Vagina (tissue), 2 donors: ENCODE measurements at regions not wholly inside any gene's neighbourhood (a gene's known extent, or its start where the extent isn't known, plus 50 kb on each side); places are given as distances from the start of the nearest gene placed in this dataset.

Experiments
- CTCF ChIP-seq, 3 experiments: fragments of 450-650 bp in 2 of 3; fragments of 200-600 bp in 1 of 3; sonication (generic) in 1 of 3; IDR thresholded peaks; one replicate each; pipeline ENCODE4 v1.5.1; 2017 to 2019; ENCODE audit warnings: antibody characterized with exemption in 3 of 3, mild to moderate bottlenecking in 2 of 3, moderate library complexity in 2 of 3
- POLR2A ChIP-seq, 2 donors: fragments of 450-650 bp; IDR thresholded peaks; one replicate each; pipeline ENCODE4 v1.6.1; 2017; ENCODE audit warnings: antibody characterized with exemption in 2 of 2, mild to moderate bottlenecking in 2 of 2, moderate library complexity in 2 of 2
- POLR2AphosphoS5 ChIP-seq, 2 donors: sonication (generic); formaldehyde crosslinking; IDR thresholded peaks; one replicate each; pipeline ENCODE4 v1.9.0; 2017; ENCODE audit warnings: antibody characterized with exemption in 2 of 2, mild to moderate bottlenecking in 2 of 2, low read depth in 1 of 2; ENCODE audit not compliant: insufficient read depth in 1 of 2

- TF ChIP-seq CTCF (IDR thresholded peaks at IDR 0.05): no peak
- TF ChIP-seq POLR2AphosphoS5 (IDR thresholded peaks at IDR 0.05; ENCODE audit: insufficient read depth in 1 of 2, low read depth in 1 of 2): no peak
- TF ChIP-seq POLR2A (IDR thresholded peaks at IDR 0.05): no peak
Measured at GRCh38 chr15:47486040-47486439, 231.3 kb upstream of the SEMA6D start.
